Breast epithelium (tissue), 3 donors: ENCODE measurements at regions not wholly inside any gene's neighbourhood (a gene's known extent, or its start where the extent isn't known, plus 50 kb on each side); places are given as distances from the start of the nearest gene placed in this dataset.

Source experiments
- CTCF ChIP-seq, 3 donors: fragments of 450-650 bp; IDR thresholded peaks; one replicate each; pipeline ENCODE4 v1.5.1; 2016 to 2017; ENCODE audit warnings: antibody characterized with exemption in 3 of 3, mild to moderate bottlenecking in 3 of 3, moderate library complexity in 3 of 3
- POLR2AphosphoS5 ChIP-seq, 3 donors: sonication (generic); formaldehyde crosslinking; IDR thresholded peaks; one replicate each; pipeline ENCODE4 v1.6.1; 2017; ENCODE audit warnings: antibody characterized with exemption in 3 of 3

- no peak for TF ChIP-seq CTCF (IDR thresholded peaks at IDR 0.05)
- no peak for TF ChIP-seq POLR2AphosphoS5 (IDR thresholded peaks at IDR 0.05)
Observed at GRCh38 chr15:45773149-45773548, 138.3 kb downstream of the SQOR start.
